LNCaP clone FGC (cell line): ENCODE measurements at regions not wholly inside any gene's neighbourhood (a gene's known extent, or its start where the extent isn't known, plus 50 kb on each side); places are given as distances from the start of the nearest gene placed in this dataset.
"Not testable (repeated sequence)": the region's sequence is repeated elsewhere in the genome, so short reads cannot be mapped to it uniquely, and the experiment has no call there.

ENCODE experiments used
- DNase-seq: peaks from one replicate; pipeline ENCODE4 v3.0.0-alpha.2; 2011; ENCODE audit warnings: low read depth
- H3K4me3 ChIP-seq: 2 replicates; pipeline ENCODE4 v1.5.1; 2011; ENCODE audit warnings: mild to moderate bottlenecking, low read depth, low read length, control low read depth
- CTCF ChIP-seq: IDR thresholded peaks from 2 replicates; pipeline ENCODE4 v1.5.1; 2012; ENCODE audit warnings: mild to moderate bottlenecking; ENCODE audit not compliant: control insufficient read depth, insufficient read depth; ENCODE audit errors: extremely low read depth

GRCh38 chr5:172521338-172521932, 67.1 kb upstream of the SH3PXD2B start:
- no peak for TF ChIP-seq CTCF
- no peak overlapping the region for H3K4me3 ChIP-seq

GRCh38 chr5:172511952-172512351, 57.6 kb upstream of the SH3PXD2B start:
- no peak for TF ChIP-seq CTCF
- no peak overlapping the region for H3K4me3 ChIP-seq
- no peak for DNase-seq

More at GRCh38 chr5:172521338-172521932, 67.1 kb upstream of the SH3PXD2B start:
- no peak for DNase-seq

- no peak for TF ChIP-seq CTCF
- no peak for DNase-seq
- no peak overlapping the region for H3K4me3 ChIP-seq
These were observed 55.1 kb upstream of the SH3PXD2B start for GRCh38 chr5:172509405-172509781.

GRCh38 chr5:172508471-172509404, 54.4 kb upstream of the SH3PXD2B start:
- H3K4me3 ChIP-seq: no peak overlapping the region
- TF ChIP-seq CTCF: no peak

GRCh38 chr5:172507485-172507884, 53.2 kb upstream of the SH3PXD2B start:
- H3K4me3 ChIP-seq, DNase-seq: not testable (repeated sequence)

More at GRCh38 chr5:172508471-172509404, 54.4 kb upstream of the SH3PXD2B start:
- no peak for DNase-seq

- DNase-seq: no peak
- no peak for TF ChIP-seq CTCF
- H3K4me3 ChIP-seq: no peak overlapping the region
These were observed 52.6 kb upstream of the SH3PXD2B start for GRCh38 chr5:172506921-172507320.

GRCh38 chr5:172506251-172506650, 51.9 kb upstream of the SH3PXD2B start:
- no peak overlapping the region for H3K4me3 ChIP-seq
- no peak for TF ChIP-seq CTCF
- DNase-seq: no peak
